GM12878 (cell line): ENCODE measurements at regions not wholly inside any gene's neighbourhood (a gene's known extent, or its start where the extent isn't known, plus 50 kb on each side); places are given as distances from the start of the nearest gene placed in this dataset.

Experiments
- CBX5 ChIP-seq: sonication (generic); IDR thresholded peaks from 2 replicates; pipeline ENCODE4 v1.6.1; 2016; ENCODE audit warnings: low read depth, moderate library complexity, mild to moderate bottlenecking, inconsistent platforms
- CEBPB ChIP-seq, 2 experiments: fragments of 150-350 bp in 1 of 2; IDR thresholded peaks; 2 replicates each; pipeline ENCODE4 v1.6.1; 2012 to 2014; ENCODE audit warnings: low read depth in 2 of 2, low read length in 2 of 2, borderline replicate concordance in 1 of 2, inconsistent platforms in 1 of 2
- FOXK2 ChIP-seq: fragments of 450-650 bp; IDR thresholded peaks from 2 replicates; pipeline ENCODE4 v1.6.1; 2017; ENCODE audit warnings: mild to moderate bottlenecking, moderate library complexity
- JUND ChIP-seq: IDR thresholded peaks from 2 replicates; pipeline ENCODE4 v1.6.1; 2012; ENCODE audit warnings: low read depth, mild to moderate bottlenecking, low read length, improper control_type of control experiment, moderate library complexity
- POLR2A ChIP-seq: IDR thresholded peaks from 2 replicates; pipeline ENCODE4 v1.6.1; 2011; ENCODE audit warnings: low read depth, mild to moderate bottlenecking, low read length
- POLR2AphosphoS5 ChIP-seq: IDR thresholded peaks from 2 replicates; pipeline ENCODE4 v1.6.1; 2011; ENCODE audit warnings: mild to moderate bottlenecking, low read length, inconsistent platforms
- RELA ChIP-seq: fragments of 450-650 bp; IDR thresholded peaks from 2 replicates; pipeline ENCODE4 v1.8.0; 2014; ENCODE audit warnings: borderline replicate concordance; ENCODE audit not compliant: partially characterized antibody
- TAF1 ChIP-seq: IDR thresholded peaks from 2 replicates; pipeline ENCODE4 v1.6.1; 2011; ENCODE audit warnings: mild to moderate bottlenecking, low read depth, low read length, borderline replicate concordance
- YY1 ChIP-seq: IDR thresholded peaks from 2 replicates; pipeline ENCODE4 v1.6.1; 2011; ENCODE audit warnings: low read depth, mild to moderate bottlenecking, low read length
- ZNF217 ChIP-seq: fragments of 450-650 bp; IDR thresholded peaks from 2 replicates; pipeline ENCODE4 v1.6.1; 2017; ENCODE audit warnings: antibody characterized with exemption, mild to moderate bottlenecking
- TF ChIP-seq, protein P1 (sequence below), 3 experiments: IDR thresholded peaks in 2 of 3; conservative IDR thresholded peaks in 1 of 3; 2 replicates each; pipeline ENCODE4 v1.5.1; 2011; ENCODE audit warnings: low read depth in 3 of 3, low read length in 3 of 3, mild to moderate bottlenecking in 3 of 3, control low read depth in 2 of 3, moderate library complexity in 2 of 3, inconsistent platforms in 1 of 3, mixed read lengths in 1 of 3; ENCODE audit not compliant: control insufficient read depth in 2 of 3, insufficient read depth in 1 of 3; ENCODE audit errors: extremely low read depth in 1 of 3
- TF ChIP-seq, protein P2 (sequence below): IDR thresholded peaks from 2 replicates; pipeline ENCODE4 v1.6.1; 2012; ENCODE audit warnings: mild to moderate bottlenecking, low read depth, low read length
- TF ChIP-seq, protein P3 (sequence below): IDR thresholded peaks from 2 replicates; pipeline ENCODE4 v1.6.1; 2011; ENCODE audit warnings: low read depth, low read length, improper control_type of control experiment, borderline replicate concordance

DNA sequence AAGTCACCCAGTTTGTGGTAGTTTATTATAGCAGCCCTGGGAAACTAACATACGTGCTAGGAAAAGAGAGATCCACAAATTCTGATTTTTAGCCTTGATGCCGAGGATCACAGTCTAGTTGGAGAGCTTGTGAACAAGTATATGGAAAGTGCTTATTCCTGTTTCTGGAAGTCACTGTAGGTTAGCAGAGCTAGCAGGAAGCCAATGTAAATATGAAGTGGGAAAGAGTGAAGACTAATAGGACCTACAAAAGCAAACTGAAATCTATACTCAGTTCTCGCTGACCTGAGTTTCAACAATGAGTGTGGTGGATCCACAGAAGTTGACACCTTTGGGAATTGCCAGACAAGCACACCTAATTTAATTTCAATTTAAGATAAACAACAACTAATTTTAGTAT lies 254.9 kb downstream of the PLK2 start:
- no peak for TF ChIP-seq RELA
- no peak for TF ChIP-seq TAF1
- no peak for TF ChIP-seq CEBPB (IDR thresholded peaks at IDR 0.05; ENCODE audit: borderline replicate concordance in 1 of 2, low read depth in 2 of 2, low read length in 2 of 2)
- no peak for TF ChIP-seq POLR2AphosphoS5
- no peak for TF ChIP-seq JUND
- no peak for TF ChIP-seq CBX5
- no peak for TF ChIP-seq POLR2A
- no peak for TF ChIP-seq YY1
- no peak for TF ChIP-seq FOXK2
- TF ChIP-seq, protein P1, sequence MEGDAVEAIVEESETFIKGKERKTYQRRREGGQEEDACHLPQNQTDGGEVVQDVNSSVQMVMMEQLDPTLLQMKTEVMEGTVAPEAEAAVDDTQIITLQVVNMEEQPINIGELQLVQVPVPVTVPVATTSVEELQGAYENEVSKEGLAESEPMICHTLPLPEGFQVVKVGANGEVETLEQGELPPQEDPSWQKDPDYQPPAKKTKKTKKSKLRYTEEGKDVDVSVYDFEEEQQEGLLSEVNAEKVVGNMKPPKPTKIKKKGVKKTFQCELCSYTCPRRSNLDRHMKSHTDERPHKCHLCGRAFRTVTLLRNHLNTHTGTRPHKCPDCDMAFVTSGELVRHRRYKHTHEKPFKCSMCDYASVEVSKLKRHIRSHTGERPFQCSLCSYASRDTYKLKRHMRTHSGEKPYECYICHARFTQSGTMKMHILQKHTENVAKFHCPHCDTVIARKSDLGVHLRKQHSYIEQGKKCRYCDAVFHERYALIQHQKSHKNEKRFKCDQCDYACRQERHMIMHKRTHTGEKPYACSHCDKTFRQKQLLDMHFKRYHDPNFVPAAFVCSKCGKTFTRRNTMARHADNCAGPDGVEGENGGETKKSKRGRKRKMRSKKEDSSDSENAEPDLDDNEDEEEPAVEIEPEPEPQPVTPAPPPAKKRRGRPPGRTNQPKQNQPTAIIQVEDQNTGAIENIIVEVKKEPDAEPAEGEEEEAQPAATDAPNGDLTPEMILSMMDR (IDR thresholded peaks at IDR 0.05 in 2 of 3, conservative IDR thresholded peaks at IDR 0.05 in 1 of 3; ENCODE audit: control insufficient read depth in 2 of 3, extremely low read depth in 1 of 3, insufficient read depth in 1 of 3, low read depth in 3 of 3, low read length in 3 of 3), result no peak
- TF ChIP-seq, protein P2, sequence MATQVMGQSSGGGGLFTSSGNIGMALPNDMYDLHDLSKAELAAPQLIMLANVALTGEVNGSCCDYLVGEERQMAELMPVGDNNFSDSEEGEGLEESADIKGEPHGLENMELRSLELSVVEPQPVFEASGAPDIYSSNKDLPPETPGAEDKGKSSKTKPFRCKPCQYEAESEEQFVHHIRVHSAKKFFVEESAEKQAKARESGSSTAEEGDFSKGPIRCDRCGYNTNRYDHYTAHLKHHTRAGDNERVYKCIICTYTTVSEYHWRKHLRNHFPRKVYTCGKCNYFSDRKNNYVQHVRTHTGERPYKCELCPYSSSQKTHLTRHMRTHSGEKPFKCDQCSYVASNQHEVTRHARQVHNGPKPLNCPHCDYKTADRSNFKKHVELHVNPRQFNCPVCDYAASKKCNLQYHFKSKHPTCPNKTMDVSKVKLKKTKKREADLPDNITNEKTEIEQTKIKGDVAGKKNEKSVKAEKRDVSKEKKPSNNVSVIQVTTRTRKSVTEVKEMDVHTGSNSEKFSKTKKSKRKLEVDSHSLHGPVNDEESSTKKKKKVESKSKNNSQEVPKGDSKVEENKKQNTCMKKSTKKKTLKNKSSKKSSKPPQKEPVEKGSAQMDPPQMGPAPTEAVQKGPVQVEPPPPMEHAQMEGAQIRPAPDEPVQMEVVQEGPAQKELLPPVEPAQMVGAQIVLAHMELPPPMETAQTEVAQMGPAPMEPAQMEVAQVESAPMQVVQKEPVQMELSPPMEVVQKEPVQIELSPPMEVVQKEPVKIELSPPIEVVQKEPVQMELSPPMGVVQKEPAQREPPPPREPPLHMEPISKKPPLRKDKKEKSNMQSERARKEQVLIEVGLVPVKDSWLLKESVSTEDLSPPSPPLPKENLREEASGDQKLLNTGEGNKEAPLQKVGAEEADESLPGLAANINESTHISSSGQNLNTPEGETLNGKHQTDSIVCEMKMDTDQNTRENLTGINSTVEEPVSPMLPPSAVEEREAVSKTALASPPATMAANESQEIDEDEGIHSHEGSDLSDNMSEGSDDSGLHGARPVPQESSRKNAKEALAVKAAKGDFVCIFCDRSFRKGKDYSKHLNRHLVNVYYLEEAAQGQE, result no peak
- no peak for TF ChIP-seq ZNF217
- TF ChIP-seq, protein P3, sequence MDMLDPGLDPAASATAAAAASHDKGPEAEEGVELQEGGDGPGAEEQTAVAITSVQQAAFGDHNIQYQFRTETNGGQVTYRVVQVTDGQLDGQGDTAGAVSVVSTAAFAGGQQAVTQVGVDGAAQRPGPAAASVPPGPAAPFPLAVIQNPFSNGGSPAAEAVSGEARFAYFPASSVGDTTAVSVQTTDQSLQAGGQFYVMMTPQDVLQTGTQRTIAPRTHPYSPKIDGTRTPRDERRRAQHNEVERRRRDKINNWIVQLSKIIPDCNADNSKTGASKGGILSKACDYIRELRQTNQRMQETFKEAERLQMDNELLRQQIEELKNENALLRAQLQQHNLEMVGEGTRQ, result no peak
